ENCODE measurements at regions not wholly inside any gene's neighbourhood (a gene's known extent, or its start where the extent isn't known, plus 50 kb on each side); places are given as distances from the start of the nearest gene placed in this dataset.

DNA sequence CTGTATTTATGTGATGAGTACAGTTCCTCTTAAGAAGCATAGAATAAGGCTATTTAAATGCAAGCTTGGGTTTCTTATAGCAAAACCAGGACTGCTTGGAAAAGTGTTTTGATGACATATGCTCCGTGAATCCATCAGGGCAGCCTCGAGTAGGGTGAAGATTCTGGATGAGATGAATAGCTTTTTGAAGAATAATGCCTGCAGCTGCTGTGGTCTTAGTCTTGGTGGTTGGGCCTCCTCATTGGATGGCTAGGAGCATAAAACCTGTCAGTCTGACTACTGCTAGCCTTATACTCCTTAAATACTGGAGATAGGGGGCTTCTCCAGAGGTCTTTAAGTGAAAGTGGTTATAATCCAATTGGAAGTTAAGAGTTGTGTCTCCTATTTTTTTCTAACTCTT lies 704.3 kb downstream of the FGF9 start:
- DNase-seq (ENCODE audit: low read depth): no peak
- TF ChIP-seq, protein P1, sequence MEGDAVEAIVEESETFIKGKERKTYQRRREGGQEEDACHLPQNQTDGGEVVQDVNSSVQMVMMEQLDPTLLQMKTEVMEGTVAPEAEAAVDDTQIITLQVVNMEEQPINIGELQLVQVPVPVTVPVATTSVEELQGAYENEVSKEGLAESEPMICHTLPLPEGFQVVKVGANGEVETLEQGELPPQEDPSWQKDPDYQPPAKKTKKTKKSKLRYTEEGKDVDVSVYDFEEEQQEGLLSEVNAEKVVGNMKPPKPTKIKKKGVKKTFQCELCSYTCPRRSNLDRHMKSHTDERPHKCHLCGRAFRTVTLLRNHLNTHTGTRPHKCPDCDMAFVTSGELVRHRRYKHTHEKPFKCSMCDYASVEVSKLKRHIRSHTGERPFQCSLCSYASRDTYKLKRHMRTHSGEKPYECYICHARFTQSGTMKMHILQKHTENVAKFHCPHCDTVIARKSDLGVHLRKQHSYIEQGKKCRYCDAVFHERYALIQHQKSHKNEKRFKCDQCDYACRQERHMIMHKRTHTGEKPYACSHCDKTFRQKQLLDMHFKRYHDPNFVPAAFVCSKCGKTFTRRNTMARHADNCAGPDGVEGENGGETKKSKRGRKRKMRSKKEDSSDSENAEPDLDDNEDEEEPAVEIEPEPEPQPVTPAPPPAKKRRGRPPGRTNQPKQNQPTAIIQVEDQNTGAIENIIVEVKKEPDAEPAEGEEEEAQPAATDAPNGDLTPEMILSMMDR (IDR thresholded peaks at IDR 0.05; ENCODE audit: control insufficient read depth, extremely low read depth, insufficient read depth): no peak
- H3K4me3 ChIP-seq (ENCODE audit: low read depth, low read length): no peak overlapping the region

DNA sequence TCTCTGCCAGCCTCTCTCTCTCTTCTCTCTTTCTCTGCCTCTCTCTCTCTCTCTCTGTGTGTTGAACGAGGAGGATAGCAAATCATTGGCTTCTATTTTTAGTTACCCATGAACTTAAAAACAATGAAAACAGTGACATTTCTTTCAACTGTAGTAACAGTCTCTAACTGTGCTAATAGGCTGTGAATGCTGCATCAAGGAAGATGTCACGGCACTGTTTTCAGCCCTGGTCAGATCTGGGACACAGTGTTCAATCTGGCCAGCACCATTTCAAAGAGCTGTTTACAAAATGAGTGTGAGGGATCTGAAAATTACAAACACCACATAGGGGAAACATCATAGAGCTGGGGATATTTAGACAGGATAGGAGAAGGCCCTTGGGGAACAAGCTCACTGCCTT lies 717.0 kb downstream of the FGF9 start:
- TF ChIP-seq, protein P1 (IDR thresholded peaks at IDR 0.05; ENCODE audit: control insufficient read depth, extremely low read depth, insufficient read depth): no peak
- DNase-seq (ENCODE audit: low read depth): no peak
- no peak overlapping the region for H3K4me3 ChIP-seq (ENCODE audit: low read depth, low read length)

DNA sequence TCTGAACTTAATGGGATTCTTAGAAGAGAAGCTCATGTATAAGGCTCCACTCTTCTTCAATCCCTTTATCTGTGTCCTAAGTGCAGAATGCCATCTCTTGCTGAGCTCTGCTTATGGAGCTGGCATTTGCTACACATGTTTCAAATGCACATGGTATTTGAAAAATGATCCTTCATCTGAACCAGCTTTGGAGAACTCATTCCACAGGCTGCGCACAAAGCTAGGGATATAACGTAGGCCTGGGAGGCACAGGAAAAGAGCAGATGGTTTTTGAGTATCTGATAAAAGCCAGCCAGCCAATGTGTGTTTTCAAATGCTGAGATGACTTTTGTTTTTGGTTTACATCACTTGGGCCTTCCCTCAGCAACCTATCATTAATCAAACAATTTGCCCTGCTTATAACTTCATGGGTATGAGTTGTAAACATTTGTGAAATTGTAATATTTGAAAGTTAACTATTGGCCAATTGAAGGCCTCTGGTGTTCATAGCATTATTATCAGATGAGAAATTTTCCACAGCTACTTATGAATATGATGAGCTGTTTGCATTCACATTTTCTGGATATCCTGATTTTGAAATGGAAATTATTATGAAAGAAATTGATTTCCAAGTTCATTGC lies 729.0 kb downstream of the FGF9 start:
- H3K4me3 ChIP-seq (ENCODE audit: low read depth, low read length): no peak overlapping the region
- TF ChIP-seq, protein P1 (IDR thresholded peaks at IDR 0.05; ENCODE audit: control insufficient read depth, extremely low read depth, insufficient read depth): no peak
- no peak for DNase-seq (ENCODE audit: low read depth)

DNA sequence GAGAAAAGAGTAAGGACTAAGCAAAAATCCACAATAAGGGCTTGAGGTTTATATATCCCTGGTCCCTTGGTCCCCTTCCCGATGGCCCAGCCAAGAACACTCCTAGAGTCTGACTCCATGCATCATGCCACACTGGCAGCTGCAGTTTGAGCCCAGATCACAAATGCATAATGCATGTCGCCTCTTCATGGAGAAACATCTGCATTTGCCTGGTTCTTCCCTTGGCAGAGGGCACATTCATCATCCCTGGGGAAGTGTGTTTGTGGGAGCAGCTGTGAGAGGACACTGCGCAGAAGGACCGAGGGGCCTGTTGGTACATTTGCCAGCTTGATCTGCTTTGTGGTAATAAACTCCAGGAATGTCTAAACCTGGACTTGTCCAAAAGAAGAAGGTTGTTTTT lies 731.8 kb downstream of the FGF9 start:
- TF ChIP-seq, protein P1 (IDR thresholded peaks at IDR 0.05; ENCODE audit: control insufficient read depth, extremely low read depth, insufficient read depth): no peak
- no peak overlapping the region for H3K4me3 ChIP-seq (ENCODE audit: low read depth, low read length)
- DNase-seq (ENCODE audit: low read depth): no peak

DNA sequence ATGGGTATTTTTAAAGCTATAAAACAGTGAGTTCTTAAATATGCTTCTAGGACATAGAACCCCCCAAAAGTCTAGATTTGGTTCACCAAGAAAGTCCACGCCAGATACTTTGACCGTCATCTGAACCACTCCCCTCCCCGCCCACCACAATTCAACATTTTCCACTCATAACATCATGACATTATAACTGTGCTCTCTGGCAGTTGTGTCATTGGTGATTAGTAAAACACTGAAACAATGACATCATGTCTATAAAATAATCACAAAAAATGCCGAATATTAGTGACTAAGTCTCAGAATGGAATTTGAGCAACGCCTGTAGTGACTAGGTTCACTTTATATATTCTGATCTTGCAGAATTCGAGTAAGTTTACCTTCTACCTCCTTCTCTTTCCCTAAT lies 732.3 kb downstream of the FGF9 start:
- H3K4me3 ChIP-seq (ENCODE audit: low read depth, low read length): no peak overlapping the region
- TF ChIP-seq, protein P1 (IDR thresholded peaks at IDR 0.05; ENCODE audit: control insufficient read depth, extremely low read depth, insufficient read depth): no peak
- no peak for DNase-seq (ENCODE audit: low read depth)

DNA sequence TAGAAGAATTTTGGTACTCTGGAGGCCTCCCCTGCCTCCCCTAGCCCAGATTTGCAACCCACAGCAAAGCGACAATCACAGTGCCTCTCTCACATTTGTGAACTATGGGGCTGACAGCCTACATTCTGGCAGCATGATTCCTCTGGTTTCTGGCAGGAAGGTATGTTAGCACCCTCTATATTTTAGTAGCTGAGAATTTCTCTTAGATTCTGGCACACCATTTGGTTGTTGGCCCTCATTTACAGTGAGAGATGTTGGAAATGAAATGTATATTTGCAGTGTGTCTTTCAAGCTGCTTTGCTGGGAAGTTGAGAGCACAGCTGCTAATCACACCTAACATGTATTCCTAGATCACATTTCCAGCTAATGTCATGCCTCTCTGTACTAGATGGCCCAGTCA lies 735.0 kb downstream of the FGF9 start:
- no peak overlapping the region for H3K4me3 ChIP-seq (ENCODE audit: low read depth, low read length)
- TF ChIP-seq, protein P1 (IDR thresholded peaks at IDR 0.05; ENCODE audit: control insufficient read depth, extremely low read depth, insufficient read depth): no peak
- DNase-seq (ENCODE audit: low read depth): no peak

DNA sequence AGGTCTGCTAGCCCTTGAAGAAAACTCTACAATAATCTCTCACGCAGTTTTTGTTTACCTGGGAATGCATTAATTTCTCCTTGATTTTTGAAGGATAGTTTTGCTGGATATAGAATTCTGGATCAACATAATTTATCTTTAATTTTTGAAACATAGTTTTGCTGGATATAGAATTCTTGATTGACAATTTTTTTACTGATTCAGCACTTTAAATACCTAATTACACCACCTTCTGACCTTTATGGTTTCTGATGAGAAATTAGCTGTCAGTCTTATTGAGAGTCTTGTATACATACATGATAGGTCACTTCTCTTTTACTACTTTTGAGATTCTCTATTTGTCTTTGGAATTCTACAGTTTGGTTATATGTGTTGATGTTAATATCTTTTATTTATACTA lies 741.6 kb downstream of the FGF9 start:
- DNase-seq (ENCODE audit: low read depth): no peak
- no peak overlapping the region for H3K4me3 ChIP-seq (ENCODE audit: low read depth, low read length)
- TF ChIP-seq, protein P1 (IDR thresholded peaks at IDR 0.05; ENCODE audit: control insufficient read depth, extremely low read depth, insufficient read depth): no peak
